GM19452 (cell line): ENCODE measurements at regions not wholly inside any gene's neighbourhood (a gene's known extent, or its start where the extent isn't known, plus 50 kb on each side); places are given as distances from the start of the nearest gene placed in this dataset.

ENCODE experiments used
- ATAC-seq: cut with Tn5 transposase; IDR thresholded peaks from one replicate; pipeline ENCODE4 v1.9.1; 2021; ENCODE audit not compliant: unreplicated experiment

DNA sequence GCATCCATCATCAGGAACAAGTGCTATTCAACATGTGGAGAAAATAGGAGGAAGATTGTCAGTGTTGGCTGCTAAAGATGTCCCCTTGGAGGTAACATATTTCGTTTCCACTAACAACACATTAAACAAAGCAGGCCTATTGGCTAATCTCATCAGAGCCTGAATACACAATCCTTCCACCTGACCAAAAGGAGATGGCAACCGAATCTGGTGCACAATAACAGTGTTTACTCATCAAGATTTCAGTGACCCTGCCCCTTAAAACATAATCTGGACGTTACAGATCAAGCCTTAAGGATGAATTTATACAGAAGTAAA is 582.5 kb downstream of the EFNB2 start:
- ATAC-seq: no peak

DNA sequence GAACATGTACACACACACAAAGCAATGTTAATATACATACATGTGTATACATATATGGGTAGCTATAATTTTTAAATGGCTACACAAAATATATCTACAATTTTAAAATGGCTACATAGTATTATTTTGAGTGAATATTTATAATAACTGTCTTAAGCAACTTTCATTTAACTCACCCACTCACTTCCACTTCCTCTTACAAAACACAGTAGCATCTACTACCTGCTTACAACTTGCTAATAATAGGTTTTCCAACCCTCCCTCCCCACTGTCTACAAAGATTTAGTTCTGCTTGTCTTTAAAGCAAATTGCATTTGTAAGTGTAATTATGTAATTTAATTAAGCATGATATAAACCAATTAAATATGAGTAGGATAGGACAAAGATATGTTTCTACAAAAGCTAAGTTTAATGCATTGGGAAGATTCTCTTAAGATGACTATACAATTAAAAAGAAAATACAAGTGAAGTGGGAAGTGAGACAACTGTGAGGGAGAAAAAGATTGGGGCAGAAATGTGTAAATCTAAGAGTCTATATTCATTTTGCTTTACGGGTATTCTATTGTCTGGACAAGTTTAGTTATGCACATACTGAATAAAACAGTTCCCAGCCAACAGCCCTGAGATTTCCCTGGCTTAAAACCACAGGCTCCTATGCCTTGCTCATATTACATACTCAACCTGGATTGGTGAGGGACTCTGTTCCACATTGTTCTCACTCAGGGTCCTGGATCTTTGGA is 583.1 kb downstream of the EFNB2 start:
- ATAC-seq: no peak

DNA sequence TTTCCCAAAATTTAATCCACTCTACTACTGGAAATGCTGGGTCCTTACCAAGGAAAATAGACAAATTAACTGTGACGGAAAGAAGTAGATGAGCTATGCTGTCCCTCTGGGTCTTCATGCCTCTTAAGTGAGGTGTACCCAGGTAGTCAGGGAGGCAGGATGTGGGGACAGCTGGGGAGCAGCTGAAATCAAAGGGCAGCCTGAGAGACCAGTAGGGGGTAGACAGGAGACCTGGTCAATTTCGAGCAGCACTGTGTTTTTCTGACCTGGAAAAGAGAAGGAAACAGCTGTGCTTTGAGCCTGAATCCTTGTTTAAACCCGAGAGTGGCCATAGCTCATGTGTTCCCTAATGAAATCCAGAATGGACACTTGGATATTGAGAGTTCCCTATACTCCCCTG is 587.3 kb downstream of the EFNB2 start:
- ATAC-seq: no peak

- ATAC-seq: no peak
Measured at GRCh38 chr13:105940882-105941281, 594.6 kb downstream of the EFNB2 start.

GRCh38 chr13:105937451-105937850 is 598.0 kb downstream of the EFNB2 start:
- no peak for ATAC-seq

- ATAC-seq: no peak
Measured at GRCh38 chr13:105936816-105937215, 598.6 kb downstream of the EFNB2 start.

DNA sequence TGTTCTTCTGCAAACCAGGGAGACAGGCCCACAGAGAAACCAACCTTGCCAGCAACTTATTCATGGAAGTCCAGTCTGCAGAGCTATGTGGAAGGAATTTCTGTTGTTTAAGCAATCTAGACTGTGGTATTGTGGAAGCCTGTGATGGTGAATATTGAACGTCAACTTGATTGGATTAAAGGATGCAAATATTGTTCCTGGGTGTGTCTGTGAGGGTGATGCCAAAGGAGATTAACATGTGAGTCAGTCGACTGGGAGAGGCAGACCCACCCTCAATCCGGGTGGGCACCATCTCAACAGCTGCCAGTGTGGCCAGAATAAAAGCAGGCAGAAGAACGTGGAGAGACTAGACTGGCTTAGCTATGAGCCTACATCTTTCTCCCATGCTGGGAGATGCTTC is 606.0 kb downstream of the EFNB2 start:
- ATAC-seq: no peak

DNA sequence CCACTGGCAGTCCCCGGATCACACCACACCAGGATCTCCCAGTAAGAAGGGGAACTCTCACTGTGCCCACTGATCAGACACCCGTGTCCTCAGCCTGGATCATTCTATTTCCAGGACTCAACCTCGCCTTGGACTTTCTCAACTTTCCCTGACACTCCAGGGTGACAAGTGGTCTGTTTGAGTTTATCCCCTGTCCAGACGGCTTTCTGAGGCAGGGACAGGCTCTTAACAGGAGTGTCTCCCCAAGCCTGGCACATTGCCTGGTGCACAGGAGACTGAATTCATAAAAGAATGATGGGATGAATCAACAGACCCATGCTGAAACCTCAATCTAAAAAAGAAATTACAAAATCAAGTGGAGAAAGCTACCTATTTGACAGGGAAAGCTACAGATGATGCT is 606.6 kb downstream of the EFNB2 start:
- no peak for ATAC-seq

DNA sequence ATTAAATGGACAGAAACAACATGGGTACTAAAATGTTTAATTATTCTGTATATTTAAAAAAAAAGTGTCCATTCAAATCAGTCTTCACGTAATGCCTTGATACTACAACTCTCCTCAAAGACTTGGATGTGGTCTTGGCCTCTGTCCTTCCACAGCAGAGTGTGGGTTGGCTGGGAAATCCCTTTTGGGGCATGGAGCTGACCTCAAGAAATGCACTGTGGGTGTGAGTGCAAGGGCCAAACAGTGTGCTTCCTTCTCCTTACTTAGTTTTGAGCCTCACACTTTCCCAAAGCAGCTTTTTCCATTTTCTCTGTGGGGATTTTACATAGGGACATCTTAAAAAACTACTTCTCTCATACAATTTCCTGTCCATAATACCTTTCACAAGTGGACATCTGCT is 607.4 kb downstream of the EFNB2 start:
- ATAC-seq: no peak

DNA sequence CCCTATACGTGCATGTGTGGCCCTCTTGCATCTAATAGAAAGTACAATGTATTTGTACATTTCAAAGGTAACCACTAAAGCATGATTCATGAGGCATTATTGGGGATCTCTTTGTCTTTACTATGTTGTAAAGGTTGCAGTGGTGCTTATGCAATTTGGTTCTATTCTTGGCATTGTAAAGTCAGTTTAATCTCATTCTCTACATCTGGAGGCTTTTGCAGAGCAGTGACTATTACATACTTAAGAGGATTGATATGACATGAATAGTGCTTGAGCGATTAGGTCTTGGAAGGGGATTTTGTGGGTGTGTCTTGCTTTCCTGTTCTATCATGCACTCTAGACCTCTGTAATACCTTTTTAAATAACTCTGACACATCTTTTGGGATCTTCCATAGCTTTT is 610.0 kb downstream of the EFNB2 start:
- no peak for ATAC-seq

DNA sequence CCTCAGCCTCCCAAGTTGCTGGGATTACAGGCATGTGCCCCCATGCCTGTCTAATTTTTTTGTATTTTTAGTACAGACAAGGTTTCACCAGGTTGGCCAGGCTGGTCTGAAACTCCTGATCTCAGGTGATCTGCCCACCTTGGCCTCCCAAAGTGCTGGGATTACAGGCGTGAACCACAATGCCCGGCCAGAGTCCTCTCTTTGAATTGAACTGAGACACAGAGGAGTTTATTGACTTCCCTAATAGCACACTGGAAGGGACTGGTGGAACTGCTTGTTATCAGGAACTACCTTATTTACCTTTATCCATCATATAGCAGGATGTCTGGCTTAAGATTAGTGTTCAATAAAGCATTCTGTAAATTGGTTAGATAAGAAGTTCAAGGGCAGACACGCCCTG is 613.8 kb downstream of the EFNB2 start:
- ATAC-seq: no peak

- ATAC-seq: no peak
Measured at GRCh38 chr13:105920370-105920769, 615.1 kb downstream of the EFNB2 start.

GRCh38 chr13:105918842-105919741 is 616.4 kb downstream of the EFNB2 start:
- no peak for ATAC-seq

- ATAC-seq: no peak
Measured at GRCh38 chr13:105915146-105915850, 620.2 kb downstream of the EFNB2 start.

GRCh38 chr13:105914291-105915036 is 621.0 kb downstream of the EFNB2 start:
- no peak for ATAC-seq

DNA sequence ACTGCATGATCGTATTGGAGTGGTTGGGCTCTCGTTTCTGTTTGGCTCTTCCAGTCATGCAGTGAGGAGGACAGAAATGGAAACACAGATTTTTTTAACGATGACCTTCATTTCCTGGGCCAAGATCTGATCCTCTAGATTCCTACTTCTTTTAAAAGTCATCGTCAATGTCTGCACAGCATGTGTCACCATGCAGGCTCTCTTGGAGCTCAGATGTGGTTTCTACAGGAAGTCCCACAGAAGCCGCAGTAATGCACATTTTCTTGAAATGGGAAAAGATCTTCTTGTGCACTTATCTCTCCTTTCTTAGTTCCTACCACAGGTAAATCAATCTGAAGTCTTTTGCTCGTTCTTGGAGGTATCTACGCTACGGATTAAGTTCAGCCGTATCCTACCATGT is 626.9 kb downstream of the EFNB2 start:
- ATAC-seq: no peak

DNA sequence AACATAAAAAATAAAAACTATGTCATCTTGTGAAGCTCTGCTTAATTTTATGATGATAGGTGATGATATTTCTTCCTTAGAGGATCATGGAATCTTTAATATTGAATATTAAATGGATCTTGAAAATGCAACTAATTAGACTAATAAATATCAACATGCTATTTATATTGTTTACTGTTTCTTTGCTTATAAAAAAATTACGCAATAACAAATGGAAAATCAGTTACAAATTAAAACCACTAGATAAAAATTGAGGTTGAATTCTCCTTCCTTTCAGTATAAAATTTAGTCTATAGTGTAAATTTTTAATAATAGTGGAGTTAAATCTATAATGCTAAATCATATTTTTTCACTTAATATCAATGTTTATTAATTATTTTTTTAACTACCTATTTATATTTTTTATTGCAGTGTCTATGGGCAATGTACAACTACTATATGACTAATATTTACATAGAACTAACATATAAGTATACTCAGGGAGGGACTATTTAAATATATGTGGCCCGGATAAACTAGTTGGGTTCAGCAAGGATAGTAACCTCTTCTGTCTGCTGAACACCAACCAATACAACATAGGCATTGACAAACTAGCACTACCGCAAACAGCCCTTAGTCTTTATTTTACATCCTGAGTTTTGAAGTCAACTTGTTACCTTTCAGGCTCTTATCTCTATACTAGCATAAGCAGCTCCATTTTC is 628.0 kb downstream of the EFNB2 start:
- ATAC-seq: no peak

DNA sequence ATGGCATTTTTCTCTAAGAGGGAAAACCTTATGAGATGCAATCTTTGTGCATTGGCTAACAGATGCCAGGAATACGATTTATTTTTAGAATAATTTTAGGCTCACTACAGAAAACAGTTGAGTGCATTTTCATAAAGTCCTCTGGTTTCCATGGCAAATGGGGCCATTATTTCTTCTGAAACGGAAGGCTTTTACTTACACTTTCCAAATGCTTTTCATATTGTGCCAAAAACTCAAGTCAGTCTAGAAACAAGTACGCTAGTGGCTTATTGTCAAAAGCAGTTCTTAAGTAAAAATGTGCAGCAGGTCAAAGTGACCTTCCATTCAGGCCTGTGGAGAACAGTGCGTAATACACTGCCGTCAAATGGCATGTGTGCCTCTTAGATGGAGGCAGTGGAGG is 628.7 kb downstream of the EFNB2 start:
- ATAC-seq: no peak

DNA sequence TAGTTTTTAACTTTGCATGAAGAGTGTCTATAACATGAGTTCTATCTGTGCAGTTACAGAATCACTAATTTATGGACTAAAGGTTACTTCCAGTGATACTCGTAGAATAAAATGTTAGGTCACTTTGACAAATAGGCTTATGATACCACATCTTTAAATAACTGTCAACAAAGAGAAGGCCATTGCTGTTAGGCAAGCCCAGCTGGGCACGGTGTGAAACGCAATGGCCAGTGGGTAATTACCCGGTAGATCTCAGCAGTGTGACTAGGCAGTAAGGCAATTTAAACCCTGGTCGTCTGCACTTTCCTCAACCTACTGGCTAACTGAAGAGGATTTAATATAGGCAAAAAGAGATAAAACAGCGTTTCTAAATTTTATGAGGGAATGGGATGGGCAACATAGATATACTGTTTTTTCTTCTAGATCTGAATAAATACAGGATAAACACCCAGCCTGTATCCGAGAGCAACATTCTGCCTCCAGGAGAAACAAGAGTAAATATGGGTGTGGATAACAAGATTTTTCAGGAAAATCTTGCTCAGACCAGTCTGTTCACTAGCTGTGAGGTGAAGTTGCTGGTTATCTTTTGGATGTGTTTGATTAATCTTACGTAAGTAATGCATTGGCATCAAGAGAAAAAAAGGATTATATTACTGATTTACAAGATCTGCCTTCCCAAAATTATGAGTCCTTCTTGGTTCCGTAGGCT is 631.3 kb downstream of the EFNB2 start:
- ATAC-seq: no peak

DNA sequence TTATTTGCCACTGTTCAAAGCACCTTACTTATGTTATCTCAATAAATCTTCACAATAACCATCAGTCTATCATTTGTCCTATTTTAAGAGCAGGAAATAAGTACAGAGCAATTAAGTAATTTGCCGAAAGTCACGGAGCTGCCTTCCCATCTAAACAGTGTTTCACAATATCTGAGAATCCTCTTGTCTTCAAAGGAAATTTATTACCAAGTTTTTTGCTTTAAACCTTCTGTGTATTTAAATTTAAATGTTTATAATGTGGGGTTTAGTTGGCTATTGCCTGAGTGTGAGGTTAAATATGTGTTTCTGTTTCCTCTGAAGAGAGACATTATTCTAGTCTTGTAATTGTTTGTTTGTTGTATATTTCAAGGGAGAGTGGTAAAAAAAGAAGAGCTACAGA is 633.1 kb downstream of the EFNB2 start:
- no peak for ATAC-seq
